MM.1S (cell line): ENCODE measurements at regions not wholly inside any gene's neighbourhood (a gene's known extent, or its start where the extent isn't known, plus 50 kb on each side); places are given as distances from the start of the nearest gene placed in this dataset.

Experiments
- DNase-seq: peaks from one replicate; pipeline ENCODE4 v3.0.0-alpha.2; 2015
- H2AFZ ChIP-seq: fragments of 300-600 bp; sonication (generic); 2 replicates; pipeline ENCODE4 v1.6.0; 2016; ENCODE audit warnings: antibody characterized with exemption, low read length
- H3F3A ChIP-seq: fragments of 300-600 bp; sonication (generic); 2 replicates; pipeline ENCODE4 v1.6.1; 2016; ENCODE audit warnings: mild to moderate bottlenecking, antibody characterized with exemption, low read length, moderate library complexity, mixed read lengths; ENCODE audit not compliant: insufficient read depth
- H3K27ac ChIP-seq: fragments of 300-600 bp; sonication (generic); 2 replicates; pipeline ENCODE4 v1.5.1; 2016; ENCODE audit warnings: mild to moderate bottlenecking, low read length
- H3K27me3 ChIP-seq: fragments of 300-600 bp; sonication (generic); replicated peaks from 2 replicates; pipeline ENCODE4 v1.6.0; 2016; ENCODE audit warnings: low read length; ENCODE audit not compliant: insufficient read depth
- H3K36me3 ChIP-seq: fragments of 300-600 bp; sonication (generic); replicated peaks from 2 replicates; pipeline ENCODE4 v1.6.1; 2016; ENCODE audit warnings: mild to moderate bottlenecking, low read length, mixed read lengths; ENCODE audit not compliant: insufficient read depth
- H3K4me1 ChIP-seq: fragments of 300-600 bp; sonication (generic); 2 replicates; pipeline ENCODE4 v1.6.1; 2016; ENCODE audit warnings: low read length, mixed read lengths
- H3K4me2 ChIP-seq: fragments of 300-600 bp; sonication (generic); 2 replicates; pipeline ENCODE4 v1.6.0; 2016; ENCODE audit warnings: low read depth, low read length
- H3K4me3 ChIP-seq: fragments of 300-600 bp; sonication (generic); 2 replicates; pipeline ENCODE4 v1.5.1; 2016; ENCODE audit warnings: low read length, mixed read lengths
- H3K79me2 ChIP-seq: fragments of 300-600 bp; sonication (generic); 2 replicates; pipeline ENCODE4 v1.6.1; 2016; ENCODE audit warnings: mixed run types, low read length, mixed read lengths
- H3K9ac ChIP-seq: fragments of 300-600 bp; sonication (generic); 2 replicates; pipeline ENCODE4 v1.6.1; 2016; ENCODE audit warnings: low read length, mixed read lengths
- H3K9me2 ChIP-seq: fragments of 300-600 bp; sonication (generic); replicated peaks from 2 replicates; pipeline ENCODE4 v1.6.1; 2016; ENCODE audit warnings: mild to moderate bottlenecking, low read length, mixed read lengths; ENCODE audit not compliant: insufficient read depth
- H3K9me3 ChIP-seq: fragments of 300-600 bp; sonication (generic); replicated peaks from 2 replicates; pipeline ENCODE4 v1.6.1; 2016; ENCODE audit warnings: mild to moderate bottlenecking, low read length, mixed read lengths; ENCODE audit not compliant: insufficient read depth
- H4K20me1 ChIP-seq: fragments of 300-600 bp; sonication (generic); 2 replicates; pipeline ENCODE4 v1.6.1; 2016; ENCODE audit warnings: mild to moderate bottlenecking, low read length, moderate library complexity, mixed read lengths; ENCODE audit not compliant: insufficient read depth
- CTCF ChIP-seq: fragments of 300-600 bp; sonication (generic); IDR thresholded peaks from 2 replicates; pipeline ENCODE4 v1.5.1; 2016; ENCODE audit warnings: antibody characterized with exemption, low read length, mixed read lengths
- EZH2 ChIP-seq: fragments of 300-600 bp; sonication (generic); optimal IDR thresholded peaks from 2 replicates; pipeline ENCODE3; 2017; ENCODE audit warnings: low read depth, mild to moderate bottlenecking, antibody characterized with exemption, low read length, mixed read lengths
- EZH2phosphoT487 ChIP-seq: fragments of 300-600 bp; sonication (generic); IDR thresholded peaks from 2 replicates; pipeline ENCODE4 v1.6.1; 2018; ENCODE audit warnings: antibody characterized with exemption, low read length

GRCh38 chr2:160736148-160737028, 242.8 kb upstream of the RBMS1 start:
- H3K4me2 ChIP-seq, result no peak overlapping the region
- no peak overlapping the region for H3K27ac ChIP-seq

GRCh38 chr2:160737247-160737646, 243.6 kb upstream of the RBMS1 start:
- no peak overlapping the region for H3K4me3 ChIP-seq
- no peaks in the 10 kb centered on the region for H3F3A ChIP-seq
- H4K20me1 ChIP-seq, result no peaks in the 10 kb centered on the region
- TF ChIP-seq EZH2 (no peak), CTCF (no peak), EZH2phosphoT487 (no peak)
- no peaks in the 10 kb centered on the region for H3K9me3 ChIP-seq
- no peaks in the 10 kb centered on the region for H3K79me2 ChIP-seq
- H3K9me2 ChIP-seq, result no peaks in the 10 kb centered on the region
- H3K4me2 ChIP-seq, result no peak overlapping the region
- H3K9ac ChIP-seq, result no peak overlapping the region
- no peaks in the 10 kb centered on the region for H3K4me1 ChIP-seq
- H2AFZ ChIP-seq, result no peak overlapping the region
- DNase-seq, result no peak
- no peaks in the 10 kb centered on the region for H3K27me3 ChIP-seq
- H3K27ac ChIP-seq, result no peak overlapping the region
- no peaks in the 10 kb centered on the region for H3K36me3 ChIP-seq

More at GRCh38 chr2:160736148-160737028, 242.8 kb upstream of the RBMS1 start:
- no peaks in the 10 kb centered on the region for H3F3A ChIP-seq
- H2AFZ ChIP-seq, result no peak overlapping the region
- H3K4me3 ChIP-seq, result no peak overlapping the region
- no peaks in the 10 kb centered on the region for H3K36me3 ChIP-seq
- no peaks in the 10 kb centered on the region for H3K9me2 ChIP-seq
- TF ChIP-seq CTCF (no peak), EZH2 (no peak), EZH2phosphoT487 (no peak)
- no peak for DNase-seq
- H3K4me1 ChIP-seq, result no peaks in the 10 kb centered on the region
- no peak overlapping the region for H3K9ac ChIP-seq
- no peaks in the 10 kb centered on the region for H3K27me3 ChIP-seq
- H4K20me1 ChIP-seq, result no peaks in the 10 kb centered on the region
- H3K79me2 ChIP-seq, result no peaks in the 10 kb centered on the region
- H3K9me3 ChIP-seq, result no peaks in the 10 kb centered on the region

GRCh38 chr2:160741271-160741670, 247.7 kb upstream of the RBMS1 start:
- no peak for DNase-seq
- Histone ChIP-seq H3K4me3 (no peak overlapping the region), H3K9me3 (no peaks in the 10 kb centered on the region), H4K20me1 (no peaks in the 10 kb centered on the region), H3K4me1 (no peaks in the 10 kb centered on the region), H3K36me3 (no peaks in the 10 kb centered on the region), H2AFZ (no peak overlapping the region), H3K79me2 (no peaks in the 10 kb centered on the region), H3K9ac (no peak overlapping the region), H3F3A (no peaks in the 10 kb centered on the region), H3K9me2 (no peaks in the 10 kb centered on the region), H3K27me3 (no peaks in the 10 kb centered on the region), H3K27ac (no peak overlapping the region), H3K4me2 (no peak overlapping the region)
- TF ChIP-seq EZH2, result no peak
- no peak for TF ChIP-seq EZH2phosphoT487
- no peak for TF ChIP-seq CTCF
